Right hindlimb (tissue), 1 donor: ENCODE measurements at regions not wholly inside any gene's neighbourhood (a gene's known extent, or its start where the extent isn't known, plus 50 kb on each side); places are given as distances from the start of the nearest gene placed in this dataset.
"Not testable (repeated sequence)": the region's sequence is repeated elsewhere in the genome, so short reads cannot be mapped to it uniquely, and the experiment has no call there.

ENCODE experiments used
- DNase-seq: peaks from one replicate; pipeline ENCODE4 v3.0.0-alpha.2; 2018

DNA sequence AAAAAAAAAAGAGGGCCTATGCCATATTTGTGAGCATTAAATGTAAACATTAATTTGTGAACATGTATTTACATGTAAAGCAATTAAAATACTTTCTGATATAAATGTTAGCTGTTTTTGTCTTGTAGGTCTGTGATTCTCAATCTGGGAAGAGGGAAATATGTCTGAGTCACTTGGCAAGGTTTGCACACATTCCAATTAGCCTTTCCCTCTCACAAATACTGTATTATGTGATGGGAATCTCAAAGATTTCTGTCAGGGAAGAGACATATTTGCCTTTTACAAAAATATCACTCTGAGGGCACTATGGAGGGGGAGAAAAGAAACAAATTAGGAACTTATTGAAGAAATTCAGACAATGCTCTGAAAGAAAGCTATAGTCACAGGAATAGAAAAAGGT is 483.6 kb downstream of the GBE1 start:
- no peak for DNase-seq

DNA sequence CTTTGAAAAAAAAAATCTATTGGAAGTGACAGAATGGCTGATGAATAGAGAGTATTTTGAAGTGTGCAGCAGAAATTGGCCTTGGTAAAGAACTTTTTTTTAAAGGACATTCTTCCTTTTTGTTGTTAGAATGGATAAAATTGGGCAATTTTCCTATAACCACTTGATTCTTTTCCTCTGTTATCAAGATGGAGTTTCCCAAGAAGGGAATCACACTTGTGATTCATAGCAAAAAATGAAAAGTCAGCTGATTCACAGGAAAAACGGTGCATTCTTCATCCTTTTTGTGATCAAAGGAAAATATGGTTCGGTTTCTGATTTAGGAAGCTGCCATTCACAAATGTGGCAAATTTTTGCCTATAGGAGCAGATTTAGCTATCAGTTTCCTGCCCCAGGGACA is 486.8 kb downstream of the GBE1 start:
- no peak for DNase-seq

DNA sequence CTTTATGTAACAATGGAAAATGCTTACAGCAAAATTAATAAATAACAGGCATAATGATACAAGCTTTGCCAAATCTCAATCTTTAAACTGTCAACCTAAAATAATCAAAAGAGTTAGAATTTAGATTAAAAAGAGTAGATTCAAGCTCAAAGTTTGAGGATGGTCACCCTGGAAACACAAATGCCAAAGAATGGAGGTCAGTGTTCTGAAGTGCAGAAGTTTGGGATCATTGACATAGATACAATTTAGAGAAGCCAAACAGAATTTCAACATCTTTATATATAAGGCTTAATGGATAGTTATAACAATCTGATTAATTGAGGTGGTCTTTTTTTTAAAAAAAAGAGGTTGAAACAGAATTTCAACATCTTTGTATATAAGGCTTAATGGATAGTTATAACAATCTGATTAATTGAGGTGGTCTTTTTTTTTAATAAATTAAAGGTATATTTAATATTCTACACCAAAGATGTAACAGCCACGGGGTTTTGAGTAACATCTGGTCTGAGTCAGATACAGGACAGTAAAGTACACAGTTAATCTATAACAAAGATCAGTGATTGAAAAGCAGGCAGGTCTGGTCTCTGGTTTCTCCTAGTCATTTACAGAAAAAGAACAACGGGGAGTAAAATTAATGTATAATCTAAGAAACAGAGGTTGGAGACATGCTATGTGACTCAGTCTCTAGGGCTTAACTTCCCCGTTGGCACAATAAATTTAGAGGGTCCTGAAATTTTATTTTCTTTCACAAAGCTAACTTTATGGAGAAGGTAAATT is 490.7 kb downstream of the GBE1 start:
- no peak for DNase-seq

DNA sequence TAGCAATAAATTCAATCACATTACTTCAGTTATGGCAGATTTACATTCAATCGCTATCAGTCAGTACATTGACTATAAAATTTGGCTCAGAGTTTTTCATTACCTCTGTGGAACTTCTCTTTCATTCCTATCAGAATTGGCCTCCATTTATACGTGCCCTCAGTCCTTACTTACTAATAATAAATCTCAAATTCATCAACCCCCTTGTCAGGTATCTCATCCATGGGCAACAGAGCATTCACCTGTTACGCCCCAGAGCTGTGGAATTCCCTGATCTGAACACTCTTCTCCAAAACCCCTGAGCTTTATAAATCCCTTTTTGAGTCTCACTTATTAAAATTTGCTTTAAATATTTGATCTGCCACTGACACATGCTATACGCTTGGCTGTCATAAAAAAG is 492.9 kb downstream of the GBE1 start:
- DNase-seq = no peak

DNA sequence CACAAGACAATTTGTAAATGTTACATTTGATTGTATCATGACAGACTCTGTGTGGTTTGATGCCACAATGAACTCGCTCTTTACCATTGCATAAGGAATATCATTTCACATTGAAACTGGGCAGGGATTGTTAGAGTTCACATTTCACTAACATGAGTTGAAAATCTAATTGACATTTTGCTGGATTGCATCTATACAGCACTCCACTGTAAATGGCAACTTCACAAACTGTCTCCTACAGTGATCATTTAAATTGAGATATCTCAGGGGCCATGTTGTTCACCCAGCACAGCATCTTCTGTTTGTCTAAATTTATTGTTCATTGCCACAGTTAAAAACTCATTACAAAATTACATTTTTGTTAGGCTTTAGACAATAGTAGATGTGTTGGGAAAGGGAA is 499.4 kb downstream of the GBE1 start:
- no peak for DNase-seq

DNA sequence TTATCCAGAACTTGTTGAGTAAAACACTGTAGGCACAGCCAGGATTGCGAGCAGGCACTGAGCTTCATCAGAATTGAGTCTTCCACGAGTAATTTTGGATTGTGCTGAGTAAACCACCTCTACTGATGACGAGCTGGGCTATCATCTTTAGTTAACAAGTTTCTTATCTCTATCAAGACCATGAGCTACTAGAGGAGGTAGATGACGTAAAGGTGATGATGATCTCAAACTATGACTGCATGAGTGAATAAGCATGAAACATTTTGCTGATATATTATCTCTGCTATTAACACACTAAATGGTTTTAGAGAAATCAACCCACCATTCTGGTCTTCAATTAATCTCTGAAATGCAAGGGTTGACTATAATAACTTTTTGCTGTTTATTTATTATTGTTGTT is 506.0 kb downstream of the GBE1 start:
- DNase-seq = no peak

DNA sequence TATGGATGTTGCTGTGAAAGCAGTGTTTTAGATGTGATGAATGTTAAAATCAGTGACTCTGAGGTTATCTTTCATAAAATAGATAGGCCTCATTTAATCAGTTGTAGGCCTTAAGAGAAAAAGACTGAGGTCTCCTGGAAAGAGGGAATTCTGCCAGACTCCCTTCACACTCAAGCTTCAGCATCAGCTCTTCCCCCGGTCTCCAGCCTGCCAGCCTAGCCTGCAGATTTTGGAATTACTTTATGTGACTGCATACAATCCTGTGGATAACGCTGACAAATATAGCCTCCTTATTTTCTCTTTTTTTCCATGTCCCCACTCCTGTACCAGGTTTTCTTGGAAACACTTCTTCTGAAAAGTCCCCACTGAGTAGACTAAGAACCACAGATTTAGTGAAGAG is 510.3 kb downstream of the GBE1 start:
- no peak for DNase-seq

DNA sequence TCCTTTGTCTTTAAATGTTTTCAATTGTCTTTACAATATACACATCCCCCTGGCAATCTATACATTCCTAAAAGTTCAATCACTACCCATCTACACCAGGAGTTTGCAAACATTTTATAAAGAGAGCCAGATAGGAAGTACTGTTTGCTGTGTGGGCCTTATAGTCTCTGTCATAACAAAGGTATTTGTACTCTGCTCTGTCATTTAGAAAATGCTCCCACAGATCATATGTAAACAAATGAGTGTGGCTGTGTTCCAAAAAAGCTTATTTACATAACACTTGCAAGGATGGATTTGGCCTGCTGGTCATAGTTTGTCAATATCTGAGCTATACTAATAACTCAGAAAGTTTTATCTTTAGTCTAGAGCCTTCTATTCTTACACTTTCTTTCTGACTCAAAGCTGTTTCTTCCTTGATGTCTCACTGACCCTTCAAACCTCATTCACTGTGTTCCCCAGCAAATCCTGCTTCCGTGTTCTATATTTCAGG is 511.9 kb downstream of the GBE1 start:
- DNase-seq = no peak

DNA sequence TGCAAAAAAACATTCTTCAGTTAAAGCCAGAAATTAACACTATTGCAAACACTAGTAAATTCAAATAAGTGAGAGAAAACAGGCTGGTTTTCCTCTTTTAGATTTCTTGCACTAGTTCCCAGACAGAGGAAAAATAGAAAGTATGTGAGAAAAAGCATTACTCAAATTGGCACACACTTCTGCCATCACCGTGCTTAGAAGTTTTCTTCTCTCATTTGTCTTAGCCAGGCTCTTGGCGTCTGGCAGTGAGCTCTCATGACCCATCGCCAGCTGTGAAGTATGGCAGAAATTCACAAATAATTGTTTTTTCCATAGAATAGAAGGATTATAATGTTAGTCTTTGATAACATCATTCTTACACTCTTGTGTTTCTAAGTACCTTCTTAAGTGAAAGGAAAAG is 515.9 kb downstream of the GBE1 start:
- no peak for DNase-seq

DNA sequence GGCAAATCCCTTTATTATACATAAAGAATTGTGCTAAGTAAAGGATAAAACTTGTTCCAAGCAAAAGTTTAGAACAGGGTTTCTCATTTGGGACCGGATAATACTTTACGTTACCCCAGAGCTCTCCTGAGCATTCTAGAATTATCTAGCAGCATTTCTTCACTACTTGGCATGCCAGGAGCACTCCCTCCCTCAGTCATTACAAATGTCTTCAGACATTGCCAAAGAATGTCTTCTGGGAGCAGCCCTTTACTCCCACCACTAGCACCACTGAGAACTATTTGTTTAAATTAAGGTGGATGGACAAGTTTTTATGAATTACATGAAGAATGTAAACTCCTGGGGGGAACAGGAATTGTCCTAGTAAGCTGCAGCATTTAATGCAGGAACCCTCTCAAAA is 516.4 kb downstream of the GBE1 start:
- DNase-seq = no peak

DNA sequence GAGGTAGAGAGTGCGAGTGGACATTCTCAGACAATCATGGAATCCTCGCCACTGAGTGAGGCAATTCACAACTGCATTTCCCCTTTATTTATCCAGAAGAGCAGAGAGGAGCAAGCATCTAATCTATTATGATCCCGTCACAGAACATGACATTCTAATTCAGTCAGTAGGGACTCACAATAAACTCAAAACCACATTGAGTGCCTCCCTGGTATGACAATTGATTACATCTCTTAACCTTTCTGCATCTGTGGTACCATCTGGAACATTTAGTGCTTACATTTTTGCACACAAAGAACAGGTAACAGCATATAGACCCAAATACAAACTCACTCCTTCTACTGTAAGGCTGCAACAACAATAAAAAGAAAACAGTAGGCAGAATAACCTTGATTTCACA is 517.2 kb downstream of the GBE1 start:
- no peak for DNase-seq

DNA sequence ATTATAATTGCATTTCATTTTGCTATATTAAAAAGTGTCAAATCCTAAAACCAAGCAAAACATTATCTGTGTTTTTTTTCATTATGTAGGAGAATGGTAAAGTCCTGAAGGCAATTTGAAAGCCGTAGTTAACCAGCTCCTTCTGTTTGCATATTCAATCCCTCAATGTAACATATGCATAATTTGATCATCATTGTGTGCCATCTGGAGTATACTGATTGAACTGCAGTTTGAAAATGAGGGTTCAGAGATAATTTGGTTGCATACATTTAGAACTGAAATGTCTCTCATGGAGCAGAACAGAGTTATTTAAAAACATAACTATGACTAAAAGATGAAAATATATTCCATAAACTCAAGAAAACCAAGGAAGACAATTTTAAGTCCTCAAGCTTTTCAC is 518.6 kb downstream of the GBE1 start:
- DNase-seq = no peak

DNA sequence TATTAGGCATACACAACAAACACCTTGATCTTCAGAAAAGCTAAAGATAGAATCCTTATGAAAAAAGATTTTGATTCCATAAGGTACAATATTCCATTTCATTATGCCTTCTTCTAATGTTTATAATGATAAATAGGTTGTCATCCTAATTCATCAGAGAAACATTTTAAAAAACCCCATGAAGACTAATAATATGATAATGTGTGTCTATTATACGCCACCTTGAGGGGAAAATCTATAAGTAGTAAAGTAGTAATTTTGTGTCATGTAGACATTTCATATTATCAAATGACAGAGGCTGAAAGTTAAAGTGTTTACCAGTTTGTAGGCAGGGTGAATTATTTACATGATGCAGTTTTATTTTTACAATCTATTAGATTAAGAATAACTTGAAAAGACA is 524.3 kb downstream of the GBE1 start:
- DNase-seq = no peak

DNA sequence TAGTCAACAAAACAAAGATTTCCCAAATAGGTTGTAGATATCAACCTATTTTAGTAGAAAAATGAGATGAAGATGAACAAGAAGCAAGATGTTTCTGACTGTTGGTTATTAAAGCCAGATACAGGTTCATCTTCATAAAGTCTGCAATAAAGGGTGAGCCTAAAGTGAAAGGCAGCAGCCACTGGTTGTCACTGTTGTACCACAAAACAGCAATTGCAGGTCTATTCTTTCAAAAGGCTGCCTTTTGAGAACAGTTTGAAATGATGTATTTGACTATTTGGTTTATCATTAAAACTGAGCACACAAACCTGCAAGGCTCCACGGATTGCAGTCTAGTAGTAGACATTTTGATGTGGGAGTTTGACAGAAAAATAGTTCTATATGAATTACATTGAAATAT is 543.4 kb downstream of the GBE1 start:
- peak; percentile 24 for DNase-seq

DNA sequence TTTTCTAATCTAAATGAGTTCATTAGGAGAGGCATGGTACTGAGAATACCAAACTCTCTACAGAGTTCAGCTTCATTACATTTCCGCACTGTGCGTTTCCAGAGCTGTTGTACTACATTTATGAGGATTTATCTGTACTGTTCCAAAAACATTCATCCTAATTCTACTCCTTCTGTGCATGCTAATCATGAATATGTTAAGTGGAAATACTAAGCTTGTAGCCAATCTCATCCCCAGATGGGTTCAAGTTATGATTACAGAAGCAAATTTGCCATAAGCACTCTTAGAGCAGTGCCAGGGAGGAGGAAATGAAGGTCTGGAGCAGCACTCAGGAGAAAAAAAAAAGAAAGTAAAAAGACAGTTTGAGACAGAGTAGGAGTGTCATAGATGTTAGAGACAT is 544.3 kb downstream of the GBE1 start:
- DNase-seq = no peak

DNA sequence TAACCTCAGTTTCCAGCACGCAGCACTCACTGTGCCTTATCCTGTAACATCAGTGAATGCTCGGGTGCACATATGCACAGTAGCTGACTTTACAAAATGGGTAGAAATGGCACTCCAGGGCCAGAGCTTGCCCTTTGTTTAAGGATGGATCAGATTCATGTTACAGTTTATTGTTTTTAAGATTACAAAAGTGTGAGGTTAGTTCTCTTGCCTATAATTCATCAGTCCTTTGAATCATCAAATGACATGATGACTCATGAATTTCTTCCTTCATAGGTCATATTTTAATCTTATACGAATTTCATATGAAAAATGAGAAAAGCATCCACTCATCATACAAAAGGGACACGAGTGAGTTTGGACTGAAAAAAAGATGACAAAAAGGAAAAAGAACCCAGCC is 545.3 kb downstream of the GBE1 start:
- DNase-seq = no peak

DNA sequence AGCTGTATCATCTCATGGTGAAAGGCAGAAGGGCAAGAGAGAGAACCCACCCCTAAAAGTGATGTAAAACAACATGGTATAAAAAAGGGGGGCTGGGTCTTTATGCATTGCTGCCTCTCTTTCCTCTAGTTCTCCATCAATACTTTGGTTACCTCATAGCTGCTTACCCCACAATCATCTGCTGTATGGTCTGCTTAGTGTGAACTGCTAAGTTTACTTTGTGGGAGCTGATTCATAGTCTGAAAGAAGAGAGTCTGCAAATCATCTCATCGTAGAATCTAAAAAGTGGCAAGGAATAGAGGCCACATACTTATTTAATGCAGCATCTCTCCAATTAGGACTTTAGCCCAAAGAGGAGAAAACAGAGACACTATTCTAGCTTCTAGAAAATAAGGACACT is 546.8 kb downstream of the GBE1 start:
- DNase-seq = no peak

DNA sequence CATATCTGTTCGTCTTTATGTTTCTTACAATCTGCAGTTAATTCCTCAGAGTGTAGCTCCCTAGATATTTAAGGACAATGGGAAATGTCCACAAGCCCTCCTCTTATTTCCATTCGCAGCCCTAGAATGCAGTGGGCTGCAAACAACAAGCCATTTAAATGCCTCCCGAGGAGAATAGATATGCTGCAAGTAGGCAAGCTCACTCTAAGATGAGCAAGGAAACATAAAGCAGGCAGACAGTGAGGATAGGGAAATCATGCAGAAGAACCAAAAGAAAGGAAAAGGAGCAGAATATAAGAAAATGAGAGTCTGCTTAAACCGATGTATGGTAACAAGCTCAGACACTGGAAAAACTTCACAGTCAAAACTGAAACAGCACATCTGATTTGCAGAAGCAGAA is 561.9 kb downstream of the GBE1 start:
- no peak for DNase-seq

DNA sequence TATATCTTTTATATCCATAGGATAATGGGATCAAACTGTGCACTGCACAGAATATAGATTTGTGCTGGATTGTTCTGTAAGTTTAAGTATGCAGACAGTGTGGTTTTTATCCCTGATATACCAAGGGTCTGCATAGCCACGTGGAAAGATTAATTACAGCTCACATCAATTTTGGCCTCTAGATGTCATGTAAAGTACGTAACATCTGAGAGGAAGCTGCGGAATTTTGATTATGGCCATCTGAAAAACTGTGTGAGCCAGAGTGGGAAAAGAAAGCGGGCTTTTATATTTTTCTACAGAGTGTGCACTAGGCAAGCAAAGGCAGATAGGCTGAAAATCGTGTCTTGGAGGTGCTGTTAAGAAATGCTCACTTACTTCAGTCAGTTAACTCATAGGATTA is 562.7 kb downstream of the GBE1 start:
- no peak for DNase-seq

DNA sequence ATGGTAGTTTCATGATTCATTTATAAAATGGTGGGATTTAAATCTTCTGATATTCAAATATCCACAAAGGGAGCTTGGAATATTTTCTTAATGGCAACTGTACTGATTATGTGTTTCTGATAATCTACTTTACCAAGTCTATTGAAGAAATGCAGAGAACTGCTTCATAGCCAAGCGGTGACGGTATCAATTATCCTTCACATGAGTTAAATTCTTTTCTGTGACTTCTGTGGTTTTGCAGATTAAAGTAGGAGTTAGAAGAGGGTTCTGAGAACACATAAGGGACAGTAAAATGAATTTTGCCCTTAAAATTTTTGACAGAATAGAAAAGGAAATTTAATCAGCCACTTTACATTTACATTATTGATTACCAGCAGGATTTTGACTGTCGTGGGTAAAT is 563.2 kb downstream of the GBE1 start:
- no peak for DNase-seq

DNA sequence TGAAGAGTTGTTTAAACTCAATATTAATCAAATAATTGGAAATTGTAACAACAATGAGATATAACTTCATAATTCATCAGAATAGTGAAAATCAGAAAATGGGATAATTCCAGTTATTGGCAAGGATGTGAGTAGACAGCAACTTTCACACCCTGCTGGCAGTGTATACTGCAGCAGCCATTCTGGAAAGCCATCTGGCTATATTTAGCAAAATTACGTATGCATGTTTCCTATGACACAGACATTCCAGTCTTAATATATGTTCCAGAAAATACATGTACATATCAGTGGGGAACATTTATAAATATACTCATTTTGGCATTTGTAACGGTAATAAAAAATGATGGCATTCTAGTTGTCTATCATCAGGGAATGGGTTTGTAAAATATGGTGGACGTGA is 564.1 kb downstream of the GBE1 start:
- no peak for DNase-seq

DNA sequence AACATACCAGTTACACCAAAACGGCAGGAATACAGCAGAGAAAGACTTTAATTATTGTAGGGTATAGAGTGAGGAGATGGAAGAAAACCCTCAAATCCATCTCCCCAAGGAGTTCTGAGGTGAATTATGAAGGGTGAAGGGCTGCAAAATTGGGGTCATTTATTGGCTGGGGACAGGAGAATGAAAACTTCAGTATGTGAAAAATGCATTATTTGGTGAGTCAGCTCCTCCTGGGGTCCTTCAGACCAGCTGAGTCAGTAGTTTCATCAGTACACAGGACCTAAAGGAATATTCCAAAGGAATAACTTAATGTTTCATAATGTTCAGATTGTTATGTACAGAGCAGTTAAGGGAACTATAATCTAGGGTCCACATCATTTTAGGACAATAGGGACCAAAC is 566.0 kb downstream of the GBE1 start:
- no peak for DNase-seq

DNA sequence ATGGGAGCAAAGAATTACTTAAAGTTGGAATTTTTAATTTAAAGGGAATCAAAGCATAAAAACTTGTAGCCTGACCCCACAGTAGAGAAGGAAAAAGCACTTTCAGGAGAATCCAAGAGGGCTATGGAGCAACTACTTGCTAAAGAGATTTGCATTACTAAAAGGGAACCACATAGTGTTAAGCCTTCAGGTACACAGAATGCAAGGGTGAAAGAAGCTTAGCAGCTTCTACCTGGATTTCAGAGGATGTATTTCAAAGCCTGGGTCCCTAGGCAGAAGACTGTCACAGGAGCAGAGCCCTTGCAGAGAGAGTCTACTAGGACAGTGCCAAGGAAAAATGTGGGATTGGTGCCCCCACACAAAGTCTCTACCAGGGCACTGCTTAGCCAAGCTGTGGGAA is 575.0 kb downstream of the GBE1 start:
- DNase-seq = no peak

DNA sequence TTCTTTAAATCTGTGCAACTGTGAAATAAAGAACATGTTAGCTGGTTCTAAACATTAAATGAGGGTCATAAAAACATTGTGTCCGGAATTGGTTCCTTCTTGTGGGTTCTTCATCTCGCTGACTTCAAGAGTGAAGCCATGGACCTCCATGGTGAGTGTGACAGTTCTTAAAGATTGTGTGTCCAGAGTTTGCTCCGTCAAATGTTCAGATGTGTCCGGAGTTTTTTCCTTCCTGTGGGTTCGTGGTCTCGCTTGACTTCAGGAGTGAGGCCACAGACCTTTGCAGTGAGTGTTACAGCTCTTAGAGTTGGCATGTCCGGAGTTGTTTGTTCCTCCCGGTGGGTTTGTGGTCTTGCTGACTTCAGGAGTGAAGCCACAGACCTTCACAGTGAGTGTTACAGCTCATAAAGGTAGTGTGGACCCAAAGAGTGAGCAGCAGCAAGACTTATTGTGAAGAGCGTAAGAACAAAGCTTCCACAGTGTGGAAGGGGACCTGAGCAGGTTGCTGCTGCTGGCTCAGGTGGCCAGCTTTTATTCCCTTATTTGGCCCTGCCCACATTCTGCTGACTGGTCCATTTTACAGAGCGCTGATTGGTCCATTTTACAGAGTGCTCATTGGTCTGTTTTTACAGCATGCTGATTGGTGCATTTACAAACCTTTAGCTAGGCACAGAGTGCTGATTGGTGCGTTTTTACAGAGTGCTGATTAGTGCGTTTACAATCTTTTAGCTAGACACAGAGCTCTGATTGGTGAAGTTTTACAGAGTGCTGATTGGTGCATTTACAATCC is 579.2 kb downstream of the GBE1 start:
- not testable (repeated sequence) for DNase-seq

DNA sequence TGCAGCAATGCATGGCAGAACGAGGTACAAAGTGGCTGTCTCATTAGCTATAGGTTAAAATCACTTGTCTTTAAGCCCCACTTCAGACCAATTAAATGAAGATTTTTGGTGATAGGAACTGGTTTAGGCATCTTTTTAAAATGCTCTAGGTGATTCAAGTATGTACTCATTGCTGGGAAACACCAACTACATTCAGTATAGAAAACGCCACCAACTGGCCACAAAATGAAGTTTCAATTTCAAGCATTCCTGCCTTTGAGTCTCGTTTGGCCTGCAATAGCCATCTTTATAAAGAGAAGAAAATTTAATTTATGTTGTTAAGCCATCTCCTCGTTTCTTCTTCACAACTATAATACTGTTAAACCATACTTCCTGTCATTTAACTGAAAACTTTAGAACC is 587.9 kb downstream of the GBE1 start:
- no peak for DNase-seq
